Right atrium auricular region (tissue), 2 donors: ENCODE measurements at regions not wholly inside any gene's neighbourhood (a gene's known extent, or its start where the extent isn't known, plus 50 kb on each side); places are given as distances from the start of the nearest gene placed in this dataset.

ENCODE experiments used
- DNase-seq: peaks from one replicate; pipeline ENCODE4 v3.0.0-alpha.2; 2019; ENCODE audit warnings: low spot score
- H3K27ac ChIP-seq, 2 donors: fragments of 200-600 bp; sonication (generic); 1 replicate in 1 of 2; 2 replicates in 1 of 2; pipeline ENCODE4 v1.5.1; 2016 to 2019
- H3K27me3 ChIP-seq, 2 donors: fragments of 200-600 bp; sonication (generic); one replicate each; pipeline versions ENCODE4 v1.5.1 to v1.6.0; 2017 to 2019
- H3K36me3 ChIP-seq: fragments of 200-600 bp; sonication (generic); one replicate; pipeline ENCODE4 v1.5.1; 2016
- H3K4me1 ChIP-seq, 2 donors: fragments of 200-600 bp; sonication (generic); one replicate each; pipeline versions ENCODE4 v1.5.1 to v1.6.0; 2017 to 2019
- H3K4me3 ChIP-seq, 2 donors: fragments of 200-600 bp; sonication (generic); 1 replicate in 1 of 2; 2 replicates in 1 of 2; pipeline ENCODE4 v1.5.1; 2017 to 2019; ENCODE audit warnings: mild to moderate bottlenecking in 1 of 2, moderate library complexity in 1 of 2
- H3K9me3 ChIP-seq, 2 donors: fragments of 200-600 bp; sonication (generic); one replicate each; pipeline ENCODE4 v1.5.1; 2019
- CTCF ChIP-seq, 2 donors: fragments of 200-600 bp; sonication (generic); IDR thresholded peaks; one replicate each; pipeline ENCODE4 v1.5.1; 2019; ENCODE audit warnings: antibody characterized with exemption in 2 of 2

GRCh38 chr2:220963076-220963475 lies 609.0 kb downstream of the EPHA4 start:
- Histone ChIP-seq H3K27me3 (no peaks in the 10 kb centered on the region), H3K4me3 (no peak overlapping the region), H3K36me3 (no peaks in the 10 kb centered on the region), H3K9me3 (no peaks in the 10 kb centered on the region), H3K27ac (peak overlapping the region in 1 of 2 donors; percentile 51), H3K4me1 (peaks cover 0 to 36% of the 10 kb centered on the region in 2 donors)
- no peak for TF ChIP-seq CTCF (IDR thresholded peaks at IDR 0.05)
- no peak for DNase-seq

- no peak overlapping the region for H3K4me3 ChIP-seq
- no peaks in the 10 kb centered on the region for H3K27me3 ChIP-seq
Observed at GRCh38 chr2:220963930-220964329, 608.2 kb downstream of the EPHA4 start.

GRCh38 chr2:220966636-220967035 lies 605.5 kb downstream of the EPHA4 start:
- Histone ChIP-seq H3K9me3 (no peaks in the 10 kb centered on the region), H3K4me3 (no peak overlapping the region), H3K27me3 (no peaks in the 10 kb centered on the region), H3K36me3 (no peaks in the 10 kb centered on the region), H3K4me1 (peaks cover 0 to 6% of the 10 kb centered on the region in 2 donors), H3K27ac (no peak overlapping the region)
- TF ChIP-seq CTCF (IDR thresholded peaks at IDR 0.05): no peak
- no peak for DNase-seq

More at GRCh38 chr2:220963930-220964329, 608.2 kb downstream of the EPHA4 start:
- DNase-seq: no peak
- Histone ChIP-seq H3K36me3 (no peaks in the 10 kb centered on the region), H3K27ac (no peak overlapping the region), H3K4me1 (peaks cover 0 to 33% of the 10 kb centered on the region in 2 donors), H3K9me3 (no peaks in the 10 kb centered on the region)
- TF ChIP-seq CTCF (IDR thresholded peaks at IDR 0.05): no peak

- H3K27ac ChIP-seq: no peak overlapping the region
- TF ChIP-seq CTCF (IDR thresholded peaks at IDR 0.05): no peak
- H3K4me1 ChIP-seq: no peaks in the 10 kb centered on the region
Observed at GRCh38 chr2:220969348-220969747, 602.8 kb downstream of the EPHA4 start.

GRCh38 chr2:220980966-220981675 lies 591.0 kb downstream of the EPHA4 start:
- Histone ChIP-seq H3K4me1 (no peaks in the 10 kb centered on the region), H3K36me3 (no peaks in the 10 kb centered on the region), H3K27me3 (no peaks in the 10 kb centered on the region), H3K4me3 (no peak overlapping the region), H3K27ac (no peak overlapping the region), H3K9me3 (peaks cover 0 to 15% of the 10 kb centered on the region in 2 donors)
- no peak for DNase-seq
- no peak for TF ChIP-seq CTCF (IDR thresholded peaks at IDR 0.05)

More at GRCh38 chr2:220969348-220969747, 602.8 kb downstream of the EPHA4 start:
- Histone ChIP-seq H3K4me3 (no peak overlapping the region), H3K27me3 (no peaks in the 10 kb centered on the region), H3K9me3 (no peaks in the 10 kb centered on the region), H3K36me3 (no peaks in the 10 kb centered on the region)
- DNase-seq: no peak

GRCh38 chr2:220981926-220982325 lies 590.2 kb downstream of the EPHA4 start:
- no peaks in the 10 kb centered on the region for H3K4me1 ChIP-seq
- no peak for DNase-seq
- no peak for TF ChIP-seq CTCF (IDR thresholded peaks at IDR 0.05)
- H3K9me3 ChIP-seq: peaks cover 0 to 15% of the 10 kb centered on the region in 2 donors
- no peak overlapping the region for H3K27ac ChIP-seq
- H3K4me3 ChIP-seq: no peak overlapping the region
- no peaks in the 10 kb centered on the region for H3K36me3 ChIP-seq
- H3K27me3 ChIP-seq: no peaks in the 10 kb centered on the region
